DND-41 (cell line): ENCODE measurements at regions not wholly inside any gene's neighbourhood (a gene's known extent, or its start where the extent isn't known, plus 50 kb on each side); places are given as distances from the start of the nearest gene placed in this dataset.

Source experiments
- ATAC-seq: fragments of 200-7000 bp; cut with Tn5 transposase; 3 replicates; pipeline ENCODE4 v1.9.1; 2021; ENCODE audit warnings: low read depth; ENCODE audit not compliant: insufficient read depth
- DNase-seq: peaks from one replicate; pipeline ENCODE4 v3.0.0-alpha.2; 2020
- H2AFZ ChIP-seq: 2 replicates; pipeline ENCODE4 v1.6.0; 2012; ENCODE audit warnings: low read depth, low read length
- H3K27ac ChIP-seq: 2 replicates; pipeline ENCODE4 v1.5.1; 2012; ENCODE audit warnings: low read length, inconsistent platforms
- H3K27me3 ChIP-seq: fragments of 200-600 bp; sonication (generic); 2 replicates; pipeline ENCODE4 v1.6.0; 2012; ENCODE audit warnings: low read length, mild to moderate bottlenecking, inconsistent platforms; ENCODE audit not compliant: insufficient read depth, poor library complexity
- H3K36me3 ChIP-seq: 2 replicates; pipeline ENCODE4 v1.5.1; 2012; ENCODE audit warnings: low read length, inconsistent platforms; ENCODE audit not compliant: insufficient read depth
- H3K4me1 ChIP-seq: 2 replicates; pipeline ENCODE4 v1.5.1; 2012; ENCODE audit warnings: mild to moderate bottlenecking, low read length; ENCODE audit not compliant: insufficient read depth
- H3K4me2 ChIP-seq: 2 replicates; pipeline ENCODE4 v1.6.0; 2012; ENCODE audit warnings: mild to moderate bottlenecking, moderate library complexity, low read length, inconsistent platforms; ENCODE audit not compliant: insufficient read depth
- H3K4me3 ChIP-seq, 2 experiments: fragments of 200-600 bp in 1 of 2; shearing (Covaris generic) in 1 of 2; 2 replicates each; pipeline ENCODE4 v1.5.1; 2012 to 2016; ENCODE audit warnings: inconsistent platforms in 2 of 2, low read length in 2 of 2, mild to moderate bottlenecking in 2 of 2, low read depth in 1 of 2, moderate library complexity in 1 of 2
- H3K79me2 ChIP-seq: 2 replicates; pipeline ENCODE4 v1.6.0; 2012; ENCODE audit warnings: low read length, inconsistent platforms; ENCODE audit not compliant: insufficient read depth
- H3K9ac ChIP-seq: 2 replicates; pipeline ENCODE4 v1.6.0; 2012; ENCODE audit warnings: low read depth, mild to moderate bottlenecking, inconsistent platforms, low read length, moderate library complexity
- H3K9me3 ChIP-seq: 2 replicates; pipeline ENCODE4 v1.5.1; 2012; ENCODE audit warnings: low read length, moderate library complexity, mild to moderate bottlenecking, inconsistent platforms; ENCODE audit not compliant: insufficient read depth, severe bottlenecking
- H4K20me1 ChIP-seq: 2 replicates; pipeline ENCODE4 v1.6.0; 2012; ENCODE audit warnings: low read length; ENCODE audit not compliant: insufficient read depth
- CTCF ChIP-seq: IDR thresholded peaks from 2 replicates; pipeline ENCODE4 v1.5.1; 2012; ENCODE audit warnings: borderline replicate concordance, low read length, moderate library complexity, mild to moderate bottlenecking; ENCODE audit not compliant: poor library complexity, severe bottlenecking; ENCODE audit errors: extremely low read depth
- EZH2 ChIP-seq: IDR thresholded peaks from 3 replicates; pipeline ENCODE4 v1.6.1; 2012; ENCODE audit warnings: borderline replicate concordance, low read depth, mild to moderate bottlenecking, moderate library complexity, low read length, inconsistent platforms; ENCODE audit not compliant: severe bottlenecking

GRCh38 chr13:111042661-111043226 lies 72.4 kb upstream of the ARHGEF7 start:
- H4K20me1 ChIP-seq: no peaks in the 10 kb centered on the region
- H3K4me3 ChIP-seq: no peak overlapping the region
- no peaks in the 10 kb centered on the region for H3K79me2 ChIP-seq
- no peak for TF ChIP-seq EZH2
- no peak for TF ChIP-seq CTCF
- no peak for ATAC-seq
- no peak overlapping the region for H3K4me2 ChIP-seq
- H3K4me1 ChIP-seq: no peaks in the 10 kb centered on the region
- no peak overlapping the region for H3K9ac ChIP-seq
- no peak overlapping the region for H3K27ac ChIP-seq
- H2AFZ ChIP-seq: no peak overlapping the region
- no peaks in the 10 kb centered on the region for H3K36me3 ChIP-seq
- H3K27me3 ChIP-seq: no peaks in the 10 kb centered on the region
- H3K9me3 ChIP-seq: no peaks in the 10 kb centered on the region
- DNase-seq: no peak

- no peak overlapping the region for H3K4me2 ChIP-seq
- H3K4me3 ChIP-seq: no peak overlapping the region
- no peaks in the 10 kb centered on the region for H3K4me1 ChIP-seq
- H3K27me3 ChIP-seq: no peaks in the 10 kb centered on the region
- H3K79me2 ChIP-seq: no peaks in the 10 kb centered on the region
- H3K36me3 ChIP-seq: no peaks in the 10 kb centered on the region
- no peaks in the 10 kb centered on the region for H3K9me3 ChIP-seq
- TF ChIP-seq EZH2: no peak
- no peak for TF ChIP-seq CTCF
- no peak overlapping the region for H3K27ac ChIP-seq
- DNase-seq (no peak), ATAC-seq (no peak)
- no peak overlapping the region for H3K9ac ChIP-seq
- no peaks in the 10 kb centered on the region for H4K20me1 ChIP-seq
- H2AFZ ChIP-seq: no peak overlapping the region
Observed at GRCh38 chr13:111040830-111041229, 74.3 kb upstream of the ARHGEF7 start.

GRCh38 chr13:111039735-111040134 lies 75.4 kb upstream of the ARHGEF7 start:
- Histone ChIP-seq H3K4me1 (no peaks in the 10 kb centered on the region), H3K4me3 (no peak overlapping the region), H3K4me2 (no peak overlapping the region), H3K27ac (no peak overlapping the region), H2AFZ (no peak overlapping the region), H3K36me3 (no peaks in the 10 kb centered on the region), H4K20me1 (no peaks in the 10 kb centered on the region), H3K79me2 (no peaks in the 10 kb centered on the region), H3K9ac (no peak overlapping the region), H3K27me3 (no peaks in the 10 kb centered on the region), H3K9me3 (no peaks in the 10 kb centered on the region)
- TF ChIP-seq CTCF (peak; percentile 8), EZH2 (no peak)
- ATAC-seq: no peak
- no peak for DNase-seq

- no peak for TF ChIP-seq EZH2
- TF ChIP-seq CTCF: no peak
- no peaks in the 10 kb centered on the region for H4K20me1 ChIP-seq
- no peak overlapping the region for H3K4me2 ChIP-seq
- H2AFZ ChIP-seq: no peak overlapping the region
- H3K4me1 ChIP-seq: no peaks in the 10 kb centered on the region
- no peak overlapping the region for H3K27ac ChIP-seq
- H3K9me3 ChIP-seq: no peaks in the 10 kb centered on the region
- no peak for ATAC-seq
- DNase-seq: no peak
- H3K36me3 ChIP-seq: no peaks in the 10 kb centered on the region
- H3K4me3 ChIP-seq: no peak overlapping the region
- no peak overlapping the region for H3K9ac ChIP-seq
- no peaks in the 10 kb centered on the region for H3K27me3 ChIP-seq
- H3K79me2 ChIP-seq: no peaks in the 10 kb centered on the region
Observed at GRCh38 chr13:111038887-111039286, 76.2 kb upstream of the ARHGEF7 start.
